Thyroid gland (tissue), 4 donors: ENCODE measurements at regions not wholly inside any gene's neighbourhood (a gene's known extent, or its start where the extent isn't known, plus 50 kb on each side); places are given as distances from the start of the nearest gene placed in this dataset.

ENCODE experiments used
- DNase-seq, 2 donors: peaks; one replicate each; pipeline ENCODE4 v3.0.0-alpha.2; 2019
- H3K27ac ChIP-seq, 3 donors: fragments of 200-600 bp; sonication (generic); 1 replicate in 2 of 3; 2 replicates in 1 of 3; pipeline ENCODE4 v1.5.1; 2016 to 2019; ENCODE audit warnings: mild to moderate bottlenecking in 1 of 3, moderate library complexity in 1 of 3
- H3K27me3 ChIP-seq: fragments of 200-600 bp; sonication (generic); one replicate; pipeline ENCODE4 v1.5.1; 2019
- H3K36me3 ChIP-seq, 2 donors: fragments of 200-600 bp; sonication (generic); one replicate each; pipeline ENCODE4 v1.5.1; 2016 to 2019
- H3K4me1 ChIP-seq, 2 donors: fragments of 200-600 bp; sonication (generic); one replicate each; pipeline ENCODE4 v1.5.1; 2017 to 2019
- H3K4me3 ChIP-seq, 3 donors: fragments of 200-600 bp; sonication (generic); replicated peaks in 1 of 3; 1 replicate in 2 of 3; 2 replicates in 1 of 3; pipeline ENCODE4 v1.5.1; 2016; ENCODE audit warnings: mild to moderate bottlenecking in 1 of 3
- H3K9me3 ChIP-seq: fragments of 200-600 bp; sonication (generic); one replicate; pipeline ENCODE4 v1.5.1; 2017
- CTCF ChIP-seq, 6 experiments: fragments of 200-600 bp in 3 of 6; fragments of 450-650 bp in 3 of 6; sonication (generic) in 3 of 6; IDR thresholded peaks; one replicate each; pipeline ENCODE4 v1.5.1; 2016 to 2019; ENCODE audit warnings: antibody characterized with exemption in 6 of 6, mild to moderate bottlenecking in 2 of 6, inconsistent platforms in 1 of 6, moderate library complexity in 1 of 6
- POLR2A ChIP-seq, 2 donors: fragments of 450-650 bp; IDR thresholded peaks; one replicate each; pipeline ENCODE4 v1.6.1; 2017; ENCODE audit warnings: antibody characterized with exemption in 2 of 2, mild to moderate bottlenecking in 2 of 2, moderate library complexity in 1 of 2
- WGBS, 2 donors: methylation state at CpG; one replicate each; pipeline ENCODE4 v1.1.5; 2017; 5-methylcytosine and 5-hydroxymethylcytosine counted together
- intact Hi-C: fragments of 100-400 bp; cut with DNase I; formaldehyde crosslinking; loops from one replicate; pipeline ENCODE4 v1.15.1; 2023

- DNase-seq: no peak
- 71 to 77% methylated on average over 10 to 12 of the region's 13 CpGs for WGBS, 2 donors
- Histone ChIP-seq H3K4me1 (no peaks in the 10 kb centered on the region), H3K9me3 (no peaks in the 10 kb centered on the region), H3K27me3 (no peaks in the 10 kb centered on the region), H3K27ac (no peak overlapping the region), H3K4me3 (no peak overlapping the region), H3K36me3 (no peaks in the 10 kb centered on the region)
- intact Hi-C loops: no loop called here
- TF ChIP-seq POLR2A (IDR thresholded peaks at IDR 0.05) (no peak), CTCF (IDR thresholded peaks at IDR 0.05) (no peak)
Observed at GRCh38 chr22:48580481-48580970, 1247.1 kb downstream of the BRD1 start.

- no peaks in the 10 kb centered on the region for H3K36me3 ChIP-seq
- H3K4me3 ChIP-seq: no peak overlapping the region
- no peak overlapping the region for H3K27ac ChIP-seq
- H3K27me3 ChIP-seq: no peaks in the 10 kb centered on the region
- intact Hi-C loops: no loop called here
- H3K9me3 ChIP-seq: no peaks in the 10 kb centered on the region
- WGBS, 2 donors: 76 to 77% methylated on average over 22 of the region's 22 CpGs
- no peaks in the 10 kb centered on the region for H3K4me1 ChIP-seq
- no peak for DNase-seq
- TF ChIP-seq CTCF (IDR thresholded peaks at IDR 0.05) (no peak), POLR2A (IDR thresholded peaks at IDR 0.05) (no peak)
Observed at GRCh38 chr22:48579928-48580309, 1247.8 kb downstream of the BRD1 start.

- no peak overlapping the region for H3K4me3 ChIP-seq
- H3K27ac ChIP-seq: no peak overlapping the region
- no peaks in the 10 kb centered on the region for H3K9me3 ChIP-seq
- TF ChIP-seq CTCF (IDR thresholded peaks at IDR 0.05) (no peak), POLR2A (IDR thresholded peaks at IDR 0.05) (no peak)
- H3K36me3 ChIP-seq: no peaks in the 10 kb centered on the region
- H3K27me3 ChIP-seq: no peaks in the 10 kb centered on the region
- intact Hi-C loops: no loop called here
- WGBS, 2 donors: 42 to 55% methylated on average over 28 to 29 of the region's 30 CpGs
- no peak for DNase-seq
- no peaks in the 10 kb centered on the region for H3K4me1 ChIP-seq
Observed at GRCh38 chr22:48579043-48579927, 1248.4 kb downstream of the BRD1 start.

- no peaks in the 10 kb centered on the region for H3K9me3 ChIP-seq
- H3K36me3 ChIP-seq: no peaks in the 10 kb centered on the region
- no peaks in the 10 kb centered on the region for H3K27me3 ChIP-seq
- WGBS, 2 donors: 82 to 83% methylated on average over 20 to 23 of the region's 24 CpGs
- TF ChIP-seq CTCF (IDR thresholded peaks at IDR 0.05) (no peak), POLR2A (IDR thresholded peaks at IDR 0.05) (no peak)
- no peak for DNase-seq
- no peaks in the 10 kb centered on the region for H3K4me1 ChIP-seq
- intact Hi-C loops: no loop called here
- no peak overlapping the region for H3K27ac ChIP-seq
- no peak overlapping the region for H3K4me3 ChIP-seq
Observed at GRCh38 chr22:48578138-48579042, 1249.3 kb downstream of the BRD1 start.
